ENCODE measurements at regions not wholly inside any gene's neighbourhood (a gene's known extent, or its start where the extent isn't known, plus 50 kb on each side); places are given as distances from the start of the nearest gene placed in this dataset.

- WGBS, 5 donors = 69 to 75% (median 71%) methylated on average over 4 of the region's 4 CpGs
- Histone ChIP-seq H3K27ac (no peak overlapping the region), H3K27me3 (replicated peaks in 1 of 7) (peaks cover 0 to 29% (median 0%) of the 10 kb centered on the region in 7 donors), H3K36me3 (no peaks in the 10 kb centered on the region), H3K4me3 (no peak overlapping the region), H3K9me3 (peaks cover 0 to 16% (median 12%) of the 10 kb centered on the region in 8 donors), H3K4me1 (no peaks in the 10 kb centered on the region)
- no peak for DNase-seq
- TF ChIP-seq POLR2AphosphoS5 (IDR thresholded peaks at IDR 0.05) (no peak), CTCF (IDR thresholded peaks at IDR 0.05 in 8 of 11, conservative IDR thresholded peaks at IDR 0.05 in 3 of 11) (no peak), POLR2A (IDR thresholded peaks at IDR 0.05) (no peak)
- intact Hi-C loops (cut with DNase I; ENCODE audit: low total_unique reads) = no loop called here
Observed at GRCh38 chr17:51486091-51486490, 225.7 kb downstream of the UTP18 start.

- Histone ChIP-seq H3K27ac (no peak overlapping the region), H3K36me3 (no peaks in the 10 kb centered on the region), H3K4me1 (no peaks in the 10 kb centered on the region), H3K4me3 (no peak overlapping the region), H3K27me3 (replicated peaks in 1 of 7) (peaks cover 0 to 29% (median 0%) of the 10 kb centered on the region in 7 donors), H3K9me3 (peaks cover 0 to 7% (median 2%) of the 10 kb centered on the region in 8 donors)
- intact Hi-C loops (cut with DNase I; ENCODE audit: low total_unique reads) = no loop called here
- TF ChIP-seq CTCF (IDR thresholded peaks at IDR 0.05 in 8 of 11, conservative IDR thresholded peaks at IDR 0.05 in 3 of 11) (no peak), POLR2AphosphoS5 (IDR thresholded peaks at IDR 0.05) (no peak)
- no peak for DNase-seq
- WGBS, 5 donors = 87 to 98% (median 91%) methylated on average over 5 of the region's 5 CpGs
Observed at GRCh38 chr17:51486885-51487520, 226.7 kb downstream of the UTP18 start.

GRCh38 chr17:51487947-51488346 lies 227.6 kb downstream of the UTP18 start:
- intact Hi-C loops (cut with DNase I; ENCODE audit: low total_unique reads) = no loop called here
- TF ChIP-seq POLR2A (IDR thresholded peaks at IDR 0.05) (no peak), POLR2AphosphoS5 (IDR thresholded peaks at IDR 0.05) (no peak), CTCF (IDR thresholded peaks at IDR 0.05 in 8 of 11, conservative IDR thresholded peaks at IDR 0.05 in 3 of 11) (no peak)
- no peaks in the 10 kb centered on the region for H3K9me3 ChIP-seq
- peaks cover 0 to 29% (median 0%) of the 10 kb centered on the region in 7 donors for H3K27me3 ChIP-seq (replicated peaks in 1 of 7)
- no peak overlapping the region for H3K27ac ChIP-seq
- H3K36me3 ChIP-seq = no peaks in the 10 kb centered on the region
- WGBS, 5 donors = 47 to 64% (median 56%) methylated on average over 14 of the region's 14 CpGs
- no peaks in the 10 kb centered on the region for H3K4me1 ChIP-seq
- no peak overlapping the region for H3K4me3 ChIP-seq
- DNase-seq = no peak

GRCh38 chr17:51491416-51491815 lies 231.1 kb downstream of the UTP18 start:
- TF ChIP-seq POLR2A (IDR thresholded peaks at IDR 0.05) = no peak
- no peak for TF ChIP-seq CTCF (IDR thresholded peaks at IDR 0.05 in 8 of 11, conservative IDR thresholded peaks at IDR 0.05 in 3 of 11)
- TF ChIP-seq POLR2AphosphoS5 (IDR thresholded peaks at IDR 0.05) = no peak
- Histone ChIP-seq H3K36me3 (no peaks in the 10 kb centered on the region), H3K27me3 (replicated peaks in 1 of 7) (peaks cover 0 to 20% (median 0%) of the 10 kb centered on the region in 7 donors), H3K4me1 (no peaks in the 10 kb centered on the region), H3K27ac (no peak overlapping the region), H3K4me3 (no peak overlapping the region), H3K9me3 (no peaks in the 10 kb centered on the region)
- intact Hi-C loops (cut with DNase I; ENCODE audit: low total_unique reads) = no loop called here
- 78 to 89% (median 84%) methylated on average over 6 of the region's 6 CpGs for WGBS, 5 donors
- no peak for DNase-seq

Data from spleen (tissue), 11 donors.